ENCODE measurements at regions not wholly inside any gene's neighbourhood (a gene's known extent, or its start where the extent isn't known, plus 50 kb on each side); places are given as distances from the start of the nearest gene placed in this dataset.

DNA sequence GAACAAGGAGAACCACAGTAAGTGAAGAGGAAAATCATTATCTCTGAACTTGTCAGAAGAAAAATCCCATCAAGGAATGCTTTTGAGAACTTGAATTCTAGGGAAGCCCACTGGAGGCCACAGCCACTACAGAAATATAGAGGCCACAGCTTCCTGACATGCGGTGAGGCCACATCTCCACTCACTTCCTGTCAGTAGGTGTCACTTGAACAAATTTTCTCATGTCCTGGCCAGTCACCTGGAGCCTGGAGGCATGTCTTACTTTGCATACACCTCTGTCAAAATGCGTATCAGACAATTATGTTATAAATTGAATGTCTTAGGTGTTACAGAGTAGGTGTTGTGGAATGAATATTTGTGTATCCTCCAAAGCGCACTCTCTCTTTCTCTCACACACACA is 370.3 kb downstream of the DAD1 start:
- TF ChIP-seq, protein P1, sequence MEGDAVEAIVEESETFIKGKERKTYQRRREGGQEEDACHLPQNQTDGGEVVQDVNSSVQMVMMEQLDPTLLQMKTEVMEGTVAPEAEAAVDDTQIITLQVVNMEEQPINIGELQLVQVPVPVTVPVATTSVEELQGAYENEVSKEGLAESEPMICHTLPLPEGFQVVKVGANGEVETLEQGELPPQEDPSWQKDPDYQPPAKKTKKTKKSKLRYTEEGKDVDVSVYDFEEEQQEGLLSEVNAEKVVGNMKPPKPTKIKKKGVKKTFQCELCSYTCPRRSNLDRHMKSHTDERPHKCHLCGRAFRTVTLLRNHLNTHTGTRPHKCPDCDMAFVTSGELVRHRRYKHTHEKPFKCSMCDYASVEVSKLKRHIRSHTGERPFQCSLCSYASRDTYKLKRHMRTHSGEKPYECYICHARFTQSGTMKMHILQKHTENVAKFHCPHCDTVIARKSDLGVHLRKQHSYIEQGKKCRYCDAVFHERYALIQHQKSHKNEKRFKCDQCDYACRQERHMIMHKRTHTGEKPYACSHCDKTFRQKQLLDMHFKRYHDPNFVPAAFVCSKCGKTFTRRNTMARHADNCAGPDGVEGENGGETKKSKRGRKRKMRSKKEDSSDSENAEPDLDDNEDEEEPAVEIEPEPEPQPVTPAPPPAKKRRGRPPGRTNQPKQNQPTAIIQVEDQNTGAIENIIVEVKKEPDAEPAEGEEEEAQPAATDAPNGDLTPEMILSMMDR (IDR thresholded peaks at IDR 0.05) = no peak
- no peak for TF ChIP-seq POLR2A (IDR thresholded peaks at IDR 0.05)
